Tibial nerve (tissue), 4 donors: ENCODE measurements at regions not wholly inside any gene's neighbourhood (a gene's known extent, or its start where the extent isn't known, plus 50 kb on each side); places are given as distances from the start of the nearest gene placed in this dataset.

Experiments used
- DNase-seq, 2 donors: peaks; one replicate each; pipeline ENCODE4 v3.0.0-alpha.2; 2019; ENCODE audit warnings: low spot score in 2 of 2
- H3K27ac ChIP-seq, 4 donors: fragments of 200-600 bp; sonication (generic) in 3 of 4; one replicate each; pipeline ENCODE4 v1.5.1; 2017 to 2019; ENCODE audit warnings: mild to moderate bottlenecking in 1 of 4
- H3K27me3 ChIP-seq, 2 donors: fragments of 200-600 bp; sonication (generic) in 1 of 2; one replicate each; pipeline versions ENCODE4 v1.5.1 to v1.6.0; 2017 to 2019
- H3K36me3 ChIP-seq, 3 donors: fragments of 200-600 bp; sonication (generic); one replicate each; pipeline ENCODE4 v1.5.1; 2018 to 2019
- H3K4me1 ChIP-seq, 4 donors: fragments of 200-600 bp; sonication (generic) in 3 of 4; one replicate each; pipeline ENCODE4 v1.5.1; 2017 to 2019
- H3K4me3 ChIP-seq, 4 donors: fragments of 200-600 bp; sonication (generic) in 3 of 4; one replicate each; pipeline ENCODE4 v1.5.1; 2017 to 2019; ENCODE audit warnings: mild to moderate bottlenecking in 1 of 4, moderate library complexity in 1 of 4
- H3K9me3 ChIP-seq, 4 donors: fragments of 200-600 bp; sonication (generic) in 3 of 4; one replicate each; pipeline ENCODE4 v1.5.1; 2017 to 2019
- CTCF ChIP-seq, 5 experiments: fragments of 200-600 bp in 3 of 5; fragments of 450-650 bp in 2 of 5; sonication (generic) in 3 of 5; IDR thresholded peaks; one replicate each; pipeline ENCODE4 v1.5.1; 2016 to 2019; ENCODE audit warnings: antibody characterized with exemption in 5 of 5, mild to moderate bottlenecking in 3 of 5, moderate library complexity in 2 of 5
- EP300 ChIP-seq, 2 donors: sonication (generic); formaldehyde crosslinking; IDR thresholded peaks; one replicate each; pipeline ENCODE4 v1.6.1; 2017; ENCODE audit warnings: antibody characterized with exemption in 2 of 2, mild to moderate bottlenecking in 1 of 2
- POLR2A ChIP-seq, 2 donors: fragments of 450-650 bp; IDR thresholded peaks; one replicate each; pipeline ENCODE4 v1.6.1; 2017; ENCODE audit warnings: antibody characterized with exemption in 2 of 2, mild to moderate bottlenecking in 2 of 2, moderate library complexity in 2 of 2
- WGBS, 2 donors: methylation state at CpG; one replicate each; pipeline ENCODE4 v1.1.5; 2018; 5-methylcytosine and 5-hydroxymethylcytosine counted together

GRCh38 chr4:93982255-93982654, 153.7 kb downstream of the ATOH1 start:
- Histone ChIP-seq H3K4me1 (no peaks in the 10 kb centered on the region), H3K27ac (no peak overlapping the region), H3K36me3 (no peaks in the 10 kb centered on the region), H3K27me3 (no peaks in the 10 kb centered on the region), H3K9me3 (peaks cover 0 to 17% (median 0%) of the 10 kb centered on the region in 4 donors), H3K4me3 (no peak overlapping the region)
- TF ChIP-seq POLR2A (IDR thresholded peaks at IDR 0.05) (no peak), EP300 (IDR thresholded peaks at IDR 0.05) (no peak), CTCF (IDR thresholded peaks at IDR 0.05) (no peak)
- no peak for DNase-seq
- 73 to 89% methylated on average over 1 of the region's 1 CpG for WGBS, 2 donors

DNA sequence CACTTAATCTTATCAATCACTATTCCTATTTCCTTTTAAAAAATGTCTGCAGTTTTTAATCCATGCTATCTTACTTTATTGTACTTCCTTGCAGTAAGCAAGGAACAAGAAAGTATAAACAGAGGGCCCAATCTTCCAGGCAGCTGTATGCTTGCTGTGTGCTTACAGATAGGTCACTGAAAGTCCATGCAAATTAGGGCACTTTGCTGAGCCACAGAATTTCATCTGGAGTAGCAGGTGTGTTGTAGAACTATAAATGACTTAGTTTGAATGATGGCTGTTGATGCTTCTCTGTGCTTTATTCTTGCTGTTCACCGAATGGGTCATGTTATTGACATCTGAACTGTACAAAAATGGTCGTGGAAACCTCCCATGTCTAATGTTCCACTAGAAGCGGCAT, 154.6 kb downstream of the ATOH1 start:
- Histone ChIP-seq H3K4me1 (no peaks in the 10 kb centered on the region), H3K9me3 (peaks cover 0 to 8% (median 0%) of the 10 kb centered on the region in 4 donors), H3K27ac (no peak overlapping the region), H3K4me3 (no peak overlapping the region), H3K27me3 (no peaks in the 10 kb centered on the region), H3K36me3 (no peaks in the 10 kb centered on the region)
- WGBS, 2 donors = 81 to 84% methylated on average over 3 of the region's 3 CpGs
- TF ChIP-seq CTCF (IDR thresholded peaks at IDR 0.05) (no peak), EP300 (IDR thresholded peaks at IDR 0.05) (no peak), POLR2A (IDR thresholded peaks at IDR 0.05) (no peak)
- no peak for DNase-seq

- no peak overlapping the region for H3K27ac ChIP-seq
- H3K4me3 ChIP-seq = no peak overlapping the region
- H3K27me3 ChIP-seq = no peaks in the 10 kb centered on the region
- DNase-seq = no peak
- 84 to 85% methylated on average over 5 of the region's 5 CpGs for WGBS, 2 donors
- no peaks in the 10 kb centered on the region for H3K9me3 ChIP-seq
- TF ChIP-seq CTCF (IDR thresholded peaks at IDR 0.05) (no peak), POLR2A (IDR thresholded peaks at IDR 0.05) (no peak), EP300 (IDR thresholded peaks at IDR 0.05) (no peak)
- H3K36me3 ChIP-seq = no peaks in the 10 kb centered on the region
- H3K4me1 ChIP-seq = no peaks in the 10 kb centered on the region
Measured at GRCh38 chr4:93994175-93994994, 165.8 kb downstream of the ATOH1 start.

DNA sequence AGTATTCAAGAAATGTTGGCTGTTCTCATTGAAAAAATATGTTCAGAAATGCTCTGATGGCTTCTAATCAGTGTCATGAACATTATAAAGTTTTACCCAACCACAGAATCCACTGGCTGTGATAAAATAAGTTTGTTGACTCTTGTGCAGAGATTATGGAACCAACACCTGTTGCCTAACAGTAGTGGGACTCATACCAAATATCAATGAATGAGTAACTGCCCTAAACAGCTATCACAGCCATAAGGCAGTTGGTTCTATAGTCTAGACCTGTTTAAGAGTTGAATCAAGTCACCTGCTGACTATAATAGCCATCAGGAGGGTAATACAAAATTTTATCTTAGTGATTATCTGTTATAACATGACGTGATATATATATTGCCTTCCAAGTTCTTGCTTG, 168.3 kb downstream of the ATOH1 start:
- Histone ChIP-seq H3K27ac (no peak overlapping the region), H3K36me3 (no peaks in the 10 kb centered on the region), H3K27me3 (no peaks in the 10 kb centered on the region), H3K9me3 (no peaks in the 10 kb centered on the region), H3K4me1 (no peaks in the 10 kb centered on the region), H3K4me3 (no peak overlapping the region)
- DNase-seq = no peak
- 89 to 90% methylated on average over 1 of the region's 1 CpG for WGBS, 2 donors
- TF ChIP-seq POLR2A (IDR thresholded peaks at IDR 0.05) (no peak), CTCF (IDR thresholded peaks at IDR 0.05) (no peak), EP300 (IDR thresholded peaks at IDR 0.05) (no peak)

GRCh38 chr4:94000559-94000958, 172.0 kb downstream of the ATOH1 start:
- TF ChIP-seq POLR2A (IDR thresholded peaks at IDR 0.05) = no peak
- TF ChIP-seq EP300 (IDR thresholded peaks at IDR 0.05) = no peak
- TF ChIP-seq CTCF (IDR thresholded peaks at IDR 0.05) = no peak
- Histone ChIP-seq H3K27ac (no peak overlapping the region), H3K4me3 (no peak overlapping the region), H3K4me1 (no peaks in the 10 kb centered on the region), H3K27me3 (no peaks in the 10 kb centered on the region), H3K36me3 (no peaks in the 10 kb centered on the region), H3K9me3 (no peaks in the 10 kb centered on the region)
- no peak for DNase-seq
- WGBS, 2 donors = 59 to 73% methylated on average over 1 of the region's 1 CpG
